Frontal cortex (tissue), 3 donors: ENCODE measurements at regions not wholly inside any gene's neighbourhood (a gene's known extent, or its start where the extent isn't known, plus 50 kb on each side); places are given as distances from the start of the nearest gene placed in this dataset.

Experiments
- DNase-seq, 2 donors: peaks; one replicate each; pipeline ENCODE4 v3.0.0; 2012; ENCODE audit warnings: low spot score in 2 of 2
- FAIRE-seq: peaks from 2 replicates; lab custom pipeline; 2012; peaks lifted over from hg19 to GRCh38; lab: Jason Lieb, UNC
- donor health status: control.
- donor health status: control.
- donor health status: control.

- DNase-seq (no peak), FAIRE-seq (no peak)
Measured at GRCh38 chr5:52388349-52388748, 399.4 kb upstream of the ITGA1 start.

DNA sequence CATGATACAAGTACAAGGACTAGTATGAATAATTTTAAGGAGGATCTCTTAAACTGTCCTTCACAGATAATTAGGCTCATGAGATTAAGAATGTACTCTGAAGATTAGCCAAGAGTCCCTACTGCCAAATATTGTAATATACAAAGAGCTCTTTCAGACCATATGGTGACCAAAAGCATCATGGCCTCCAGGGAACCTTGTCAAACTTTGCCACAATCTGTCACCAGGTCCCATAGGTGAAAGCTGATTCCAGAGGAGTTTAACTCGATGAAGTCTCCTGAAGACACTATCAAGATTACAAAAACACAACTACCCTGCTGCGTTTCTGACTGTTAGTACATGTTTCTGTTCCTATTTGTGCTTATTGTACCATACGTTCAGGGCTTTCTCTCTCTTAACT is 395.4 kb upstream of the ITGA1 start:
- no peak for FAIRE-seq

DNA sequence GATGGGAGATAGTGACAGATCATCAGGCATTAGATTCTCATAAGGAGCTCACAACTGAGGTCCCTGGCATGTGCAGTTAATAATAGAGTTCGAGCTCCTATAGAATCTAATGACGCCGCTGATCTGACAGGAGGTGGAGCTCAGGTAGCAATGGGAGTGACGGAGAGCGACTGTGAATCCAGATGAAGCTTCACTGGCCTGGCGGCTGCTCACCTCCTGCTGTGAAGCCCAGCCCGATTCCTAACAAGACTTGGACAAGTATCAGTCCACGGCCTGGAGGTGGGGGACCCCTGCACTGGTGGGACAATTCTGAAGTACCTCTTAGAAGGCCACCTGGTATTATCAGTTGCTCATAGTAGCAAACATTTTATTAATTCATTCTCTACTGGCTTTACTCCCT is 377.9 kb upstream of the ITGA1 start:
- no peak for FAIRE-seq
- no peak for DNase-seq

More for the DNA sequence above, 395.4 kb upstream of the ITGA1 start:
- no peak for DNase-seq

GRCh38 chr5:52419357-52419756 is 368.4 kb upstream of the ITGA1 start:
- no peak for DNase-seq
- FAIRE-seq: no peak

DNA sequence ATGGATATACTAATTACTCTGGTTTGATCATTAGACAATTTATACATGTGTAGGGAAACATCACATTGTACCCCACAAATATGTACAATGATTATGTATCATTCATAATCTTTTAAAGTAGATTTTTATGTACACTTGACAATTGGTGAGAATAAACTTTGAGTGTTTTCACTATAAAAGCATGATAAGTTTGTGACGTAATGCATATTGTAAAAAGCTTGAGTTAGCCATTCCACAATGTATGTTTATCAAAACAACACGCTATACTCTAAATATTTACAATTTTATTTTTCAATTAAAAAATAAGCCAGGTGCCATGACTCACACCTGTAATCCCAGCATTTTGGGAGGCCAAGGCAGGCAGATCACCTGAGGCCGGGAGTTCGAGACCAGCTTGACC is 360.1 kb upstream of the ITGA1 start:
- DNase-seq (no peak), FAIRE-seq (no peak)

- DNase-seq: no peak
- FAIRE-seq: no peak
Measured at GRCh38 chr5:52428977-52429489, 358.7 kb upstream of the ITGA1 start.

GRCh38 chr5:52441768-52442167 is 345.9 kb upstream of the ITGA1 start:
- no peak for DNase-seq
- FAIRE-seq: no peak

- FAIRE-seq: no peak
- no peak for DNase-seq
Measured at GRCh38 chr5:52443187-52443586, 344.5 kb upstream of the ITGA1 start.

DNA sequence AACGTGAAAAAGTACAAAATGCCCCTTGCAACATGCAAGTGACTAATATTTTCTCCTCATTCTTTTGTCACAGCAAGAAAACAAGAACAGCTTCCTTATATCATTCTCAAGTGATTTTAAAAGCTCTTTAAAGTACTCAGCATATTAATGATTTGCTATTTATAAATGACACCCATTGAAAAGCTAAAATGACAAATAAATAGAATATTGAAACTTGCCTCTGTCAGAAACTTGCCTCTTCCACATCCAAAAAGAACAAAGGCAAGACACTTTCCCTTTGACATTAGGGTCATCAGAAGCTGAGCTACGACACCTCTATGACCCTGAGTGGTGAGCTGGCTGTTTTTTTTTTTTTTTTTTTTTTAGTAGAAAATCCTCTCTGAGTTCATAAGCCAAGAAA is 339.6 kb upstream of the ITGA1 start:
- no peak for DNase-seq
- no peak for FAIRE-seq

DNA sequence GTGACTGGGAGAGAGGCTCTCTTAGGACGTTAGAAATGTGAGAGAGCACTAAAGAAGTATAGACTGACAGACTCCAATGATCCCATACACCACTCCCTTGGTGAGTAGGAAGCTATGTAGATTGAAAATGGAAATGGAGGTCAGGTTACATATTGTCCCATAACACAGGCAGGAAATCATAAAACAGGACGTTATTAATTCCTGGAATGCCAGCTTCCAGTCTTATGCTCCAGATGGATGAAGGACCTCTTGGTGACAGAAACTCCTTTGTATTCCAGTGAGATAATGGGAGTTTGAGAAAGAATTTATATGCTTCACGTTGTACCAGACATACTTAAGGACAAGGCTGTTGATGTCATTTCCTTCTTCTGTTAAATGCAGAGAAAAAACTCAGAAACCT is 338.2 kb upstream of the ITGA1 start:
- no peak for DNase-seq
- no peak for FAIRE-seq

DNA sequence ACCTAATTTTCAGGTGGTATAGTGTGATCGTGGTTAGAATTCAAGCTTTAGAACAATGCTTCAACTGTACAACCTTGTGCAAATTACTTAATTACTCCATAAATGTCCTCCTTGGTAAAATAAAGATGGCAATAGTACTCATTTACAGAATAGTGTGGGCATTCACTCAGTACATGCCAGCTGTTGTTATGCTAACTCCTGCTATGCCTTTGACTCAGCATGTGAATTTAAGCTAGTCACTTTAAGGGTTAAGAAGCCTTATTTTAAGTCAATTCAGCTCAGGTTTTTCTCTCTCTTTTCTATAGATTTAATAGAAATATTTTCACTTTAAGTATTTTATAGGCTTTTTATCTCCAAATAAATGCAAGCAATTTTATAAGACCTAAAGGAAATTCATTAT is 335.6 kb upstream of the ITGA1 start:
- FAIRE-seq (no peak), DNase-seq (no peak)

GRCh38 chr5:52453176-52453575 is 334.5 kb upstream of the ITGA1 start:
- DNase-seq: no peak
- no peak for FAIRE-seq

GRCh38 chr5:52455920-52456319 is 331.8 kb upstream of the ITGA1 start:
- DNase-seq (no peak), FAIRE-seq (no peak)

DNA sequence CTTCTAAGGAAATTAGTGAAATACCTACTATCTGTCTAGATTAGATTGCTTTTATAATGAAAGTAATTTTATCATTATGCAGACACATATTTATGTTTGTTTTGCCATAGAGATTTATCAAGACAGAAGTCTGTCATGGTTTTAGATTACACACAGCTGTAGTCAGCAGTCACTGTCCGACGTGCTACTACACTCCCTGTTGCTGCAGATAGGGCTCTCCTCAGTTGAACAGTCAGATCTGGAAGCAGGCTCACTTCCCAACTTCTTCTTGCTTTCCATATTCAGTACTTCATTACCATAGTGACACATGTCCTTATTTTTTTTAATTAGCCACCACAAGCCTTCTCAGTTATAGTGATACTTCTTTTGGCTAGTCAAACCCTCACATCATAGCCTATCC is 329.9 kb upstream of the ITGA1 start:
- FAIRE-seq (no peak), DNase-seq (no peak)

DNA sequence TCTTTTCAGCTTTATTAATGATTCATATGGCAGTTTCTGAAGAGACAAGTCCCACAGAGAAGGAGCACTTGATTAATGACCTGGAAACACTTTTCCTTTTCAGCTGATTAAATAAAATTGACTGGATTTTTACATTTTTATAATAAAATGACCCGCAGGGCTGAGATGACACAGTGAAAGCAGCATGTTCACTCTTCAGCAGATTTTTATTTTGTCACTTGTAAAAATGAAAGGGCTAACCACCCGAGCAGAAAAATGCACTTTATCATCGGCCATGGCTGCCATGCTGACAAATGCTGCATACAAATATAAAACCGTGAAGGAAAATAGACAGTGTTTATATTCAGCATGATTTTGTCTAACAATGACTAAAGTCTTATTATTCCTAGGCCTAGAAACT is 321.6 kb upstream of the ITGA1 start:
- FAIRE-seq (no peak), DNase-seq (no peak)

- no peak for DNase-seq
- no peak for FAIRE-seq
Measured at GRCh38 chr5:52466749-52467520, 320.8 kb upstream of the ITGA1 start.

- DNase-seq: no peak
- FAIRE-seq: no peak
Measured at GRCh38 chr5:52468976-52469375, 318.7 kb upstream of the ITGA1 start.

GRCh38 chr5:52469420-52469819 is 318.3 kb upstream of the ITGA1 start:
- DNase-seq: no peak
- FAIRE-seq: no peak

DNA sequence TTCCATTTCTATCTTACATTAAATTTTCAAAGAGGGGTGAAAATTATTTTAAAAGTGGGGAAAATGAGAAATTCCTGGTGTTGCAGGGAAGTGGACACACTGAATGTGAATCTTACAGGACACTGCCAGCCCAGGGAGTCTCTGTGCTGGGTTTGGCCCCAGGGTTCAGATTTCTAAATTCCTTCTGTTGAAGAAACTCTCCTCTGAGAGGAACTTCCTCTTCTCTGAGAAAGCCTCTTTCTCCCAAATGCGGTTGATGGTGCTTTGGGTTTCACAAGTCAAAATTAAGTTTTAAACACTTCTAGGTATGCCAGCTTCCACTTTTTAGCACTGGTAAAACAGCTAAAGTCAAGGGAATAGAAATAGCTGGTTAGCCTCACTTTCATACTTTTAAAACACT is 317.9 kb upstream of the ITGA1 start:
- DNase-seq (no peak), FAIRE-seq (no peak)

DNA sequence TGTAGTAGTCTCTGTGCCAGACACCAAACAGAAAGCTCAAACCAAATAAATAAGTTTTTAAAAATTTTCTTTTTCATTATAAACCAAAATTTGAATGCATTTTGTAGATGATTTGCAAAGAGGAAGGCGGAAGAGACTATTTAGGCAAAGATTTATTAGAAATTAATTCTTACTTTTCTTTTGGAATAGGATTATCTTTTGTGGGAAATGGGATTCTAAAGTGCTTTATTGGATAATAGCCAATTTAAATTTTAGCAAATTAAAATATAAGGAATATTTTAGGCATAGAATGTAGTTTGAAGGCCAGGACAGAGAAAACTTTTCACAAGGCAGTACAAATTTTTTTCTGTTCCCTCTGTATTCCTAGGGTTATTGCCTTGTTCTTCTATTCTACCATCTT is 311.4 kb upstream of the ITGA1 start:
- FAIRE-seq (no peak), DNase-seq (no peak)

DNA sequence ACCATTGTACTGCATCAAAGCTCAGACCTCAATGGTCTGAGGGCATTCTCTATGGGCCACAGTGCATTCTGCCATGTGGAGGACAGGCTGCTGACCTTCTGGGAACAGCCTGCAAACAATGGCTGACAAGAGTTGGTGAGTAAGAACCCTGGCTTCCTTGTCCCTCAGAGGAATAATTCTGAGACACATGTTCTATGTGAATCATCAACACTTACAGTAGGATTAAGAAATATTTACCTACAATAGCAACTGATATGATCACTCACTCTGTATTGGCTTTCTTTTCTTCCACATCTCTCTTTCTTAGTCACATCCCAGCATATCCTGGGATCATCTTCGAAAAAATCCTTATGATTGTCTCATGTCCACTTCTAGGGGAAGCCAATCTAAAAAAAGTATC is 306.5 kb upstream of the ITGA1 start:
- no peak for FAIRE-seq
- DNase-seq: no peak

- no peak for DNase-seq
- FAIRE-seq: no peak
Measured at GRCh38 chr5:52481851-52482250, 305.9 kb upstream of the ITGA1 start.
